OCI-LY1 (cell line): ENCODE measurements at regions not wholly inside any gene's neighbourhood (a gene's known extent, or its start where the extent isn't known, plus 50 kb on each side); places are given as distances from the start of the nearest gene placed in this dataset.

ENCODE experiments used
- EZH2 ChIP-seq: fragments of 200-600 bp; sonication (generic), shearing (Covaris generic); IDR thresholded peaks from 2 replicates; pipeline ENCODE4 v1.8.0; 2017; ENCODE audit warnings: borderline replicate concordance, mixed run types, mild to moderate bottlenecking, antibody characterized with exemption, low read length, moderate library complexity, mixed read lengths
- TF ChIP-seq, protein P1 (sequence below): fragments of 200-600 bp; sonication (generic), shearing (Covaris generic); IDR thresholded peaks from 2 replicates; pipeline ENCODE4 v1.5.1; 2017; ENCODE audit warnings: mild to moderate bottlenecking, antibody characterized with exemption, low read length, moderate library complexity, mixed read lengths

DNA sequence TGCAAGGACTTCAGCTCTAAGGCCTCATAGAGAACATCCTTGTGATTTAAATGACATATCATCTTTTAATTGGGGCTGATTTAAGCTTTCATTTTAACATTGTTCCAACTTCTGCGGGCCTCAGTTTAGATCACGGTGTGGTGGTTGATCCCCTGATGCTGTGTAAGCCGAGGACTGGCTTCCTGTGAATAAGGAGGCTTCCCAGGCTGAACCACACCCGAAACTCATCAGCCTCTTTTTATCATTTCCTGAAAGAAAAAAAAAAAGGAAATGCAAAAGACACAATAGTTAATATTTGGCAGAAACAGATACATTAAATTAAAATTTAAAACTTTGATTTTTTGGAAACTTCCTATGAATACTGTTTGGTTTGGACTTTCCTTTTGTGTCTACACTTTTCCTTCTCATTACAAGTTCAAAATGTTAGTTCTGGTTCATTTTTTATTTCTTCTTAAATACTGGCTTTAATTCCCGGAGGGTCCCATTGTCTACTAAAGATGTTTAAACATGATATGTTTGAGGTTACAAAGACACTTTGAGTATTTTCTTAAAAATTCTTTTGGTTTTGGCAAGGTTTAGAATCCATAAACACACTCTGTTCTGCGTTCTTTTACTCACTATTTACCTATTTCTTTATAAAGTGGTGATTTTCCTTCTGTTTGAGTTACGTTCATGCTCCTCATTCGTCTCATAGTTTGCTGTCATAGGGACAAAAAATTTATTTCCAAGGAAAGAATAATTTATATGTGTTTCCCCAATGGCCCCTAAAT, 230.0 kb upstream of the SULF2 start:
- TF ChIP-seq, protein P1, sequence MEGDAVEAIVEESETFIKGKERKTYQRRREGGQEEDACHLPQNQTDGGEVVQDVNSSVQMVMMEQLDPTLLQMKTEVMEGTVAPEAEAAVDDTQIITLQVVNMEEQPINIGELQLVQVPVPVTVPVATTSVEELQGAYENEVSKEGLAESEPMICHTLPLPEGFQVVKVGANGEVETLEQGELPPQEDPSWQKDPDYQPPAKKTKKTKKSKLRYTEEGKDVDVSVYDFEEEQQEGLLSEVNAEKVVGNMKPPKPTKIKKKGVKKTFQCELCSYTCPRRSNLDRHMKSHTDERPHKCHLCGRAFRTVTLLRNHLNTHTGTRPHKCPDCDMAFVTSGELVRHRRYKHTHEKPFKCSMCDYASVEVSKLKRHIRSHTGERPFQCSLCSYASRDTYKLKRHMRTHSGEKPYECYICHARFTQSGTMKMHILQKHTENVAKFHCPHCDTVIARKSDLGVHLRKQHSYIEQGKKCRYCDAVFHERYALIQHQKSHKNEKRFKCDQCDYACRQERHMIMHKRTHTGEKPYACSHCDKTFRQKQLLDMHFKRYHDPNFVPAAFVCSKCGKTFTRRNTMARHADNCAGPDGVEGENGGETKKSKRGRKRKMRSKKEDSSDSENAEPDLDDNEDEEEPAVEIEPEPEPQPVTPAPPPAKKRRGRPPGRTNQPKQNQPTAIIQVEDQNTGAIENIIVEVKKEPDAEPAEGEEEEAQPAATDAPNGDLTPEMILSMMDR: no peak
- TF ChIP-seq EZH2: no peak
